A549 (cell line): ENCODE measurements at regions not wholly inside any gene's neighbourhood (a gene's known extent, or its start where the extent isn't known, plus 50 kb on each side); places are given as distances from the start of the nearest gene placed in this dataset.

Experiments used
- CTCF ChIP-seq: fragments of >200 bp; sonication (Bioruptor Twin); formaldehyde crosslinking; IDR thresholded peaks from 3 replicates; pipeline ENCODE4 v1.5.1; 2016
- HMGXB4 ChIP-seq: fragments of 250-450 bp; sonication (Bioruptor Pico); IDR thresholded peaks from 2 replicates; pipeline ENCODE4 v1.5.0; 2021; ENCODE audit warnings: mild to moderate bottlenecking, moderate library complexity, borderline replicate concordance
- JUNB ChIP-seq: fragments of >200 bp; sonication (Bioruptor Twin); formaldehyde crosslinking; IDR thresholded peaks from 2 replicates; pipeline ENCODE4 v1.6.1; 2016
- POLR2A ChIP-seq: IDR thresholded peaks from 2 replicates; pipeline ENCODE4 v1.6.1; 2012; ENCODE audit warnings: mild to moderate bottlenecking, low read length
- POLR2AphosphoS2 ChIP-seq: conservative IDR thresholded peaks from 2 replicates; pipeline ENCODE4 v1.6.1; 2012; ENCODE audit warnings: low read length, improper control_type of control experiment, inconsistent platforms
- SREBF2 ChIP-seq: fragments of 450-650 bp; IDR thresholded peaks from 2 replicates; pipeline ENCODE4 v1.6.1; 2014; ENCODE audit warnings: mild to moderate bottlenecking, moderate library complexity

- TF ChIP-seq HMGXB4 (no peak), POLR2AphosphoS2 (no peak), JUNB (no peak), POLR2A (no peak), CTCF (no peak), SREBF2 (no peak)
Measured at GRCh38 chr18:41805341-41805740, 149.7 kb upstream of the PIK3C3 start.
